NCI-H2029 (cell line): ENCODE measurements at regions not wholly inside any gene's neighbourhood (a gene's known extent, or its start where the extent isn't known, plus 50 kb on each side); places are given as distances from the start of the nearest gene placed in this dataset.

Experiments used
- DNase-seq: peaks from one replicate; lab custom pipeline; 2025; lab: John Stamatoyannopoulos, UW

GRCh38 chr16:59224401-59224800, 490.3 kb upstream of the GOT2 start:
- DNase-seq, result no peak

- DNase-seq, result no peak
Observed at GRCh38 chr16:59220011-59220410, 485.9 kb upstream of the GOT2 start.

- DNase-seq, result no peak
Observed at GRCh38 chr16:59216291-59216690, 482.2 kb upstream of the GOT2 start.

GRCh38 chr16:59214455-59214854, 480.3 kb upstream of the GOT2 start:
- DNase-seq, result no peak

GRCh38 chr16:59213952-59214351, 479.8 kb upstream of the GOT2 start:
- no peak for DNase-seq

- no peak for DNase-seq
Observed at GRCh38 chr16:59212492-59213024, 478.4 kb upstream of the GOT2 start.

GRCh38 chr16:59210955-59211541, 476.9 kb upstream of the GOT2 start:
- DNase-seq, result no peak

GRCh38 chr16:59205403-59205802, 471.3 kb upstream of the GOT2 start:
- no peak for DNase-seq

- DNase-seq, result no peak
Observed at GRCh38 chr16:59204589-59204988, 470.5 kb upstream of the GOT2 start.

- DNase-seq, result no peak
Observed at GRCh38 chr16:59202233-59202862, 468.2 kb upstream of the GOT2 start.

GRCh38 chr16:59201821-59202220, 467.7 kb upstream of the GOT2 start:
- DNase-seq, result no peak

GRCh38 chr16:59201160-59201559, 467.0 kb upstream of the GOT2 start:
- no peak for DNase-seq

- no peak for DNase-seq
Observed at GRCh38 chr16:59198487-59198886, 464.4 kb upstream of the GOT2 start.

- DNase-seq, result no peak
Observed at GRCh38 chr16:59195242-59195641, 461.1 kb upstream of the GOT2 start.

- no peak for DNase-seq
Observed at GRCh38 chr16:59193637-59194036, 459.5 kb upstream of the GOT2 start.

- no peak for DNase-seq
Observed at GRCh38 chr16:59192551-59193199, 458.6 kb upstream of the GOT2 start.

GRCh38 chr16:59190731-59191130, 456.6 kb upstream of the GOT2 start:
- DNase-seq, result no peak

- DNase-seq, result no peak
Observed at GRCh38 chr16:59188029-59188428, 453.9 kb upstream of the GOT2 start.

- no peak for DNase-seq
Observed at GRCh38 chr16:59181821-59182420, 447.8 kb upstream of the GOT2 start.

- no peak for DNase-seq
Observed at GRCh38 chr16:59180083-59180476, 446.0 kb upstream of the GOT2 start.

- DNase-seq, result no peak
Observed at GRCh38 chr16:59179446-59180082, 445.4 kb upstream of the GOT2 start.

- no peak for DNase-seq
Observed at GRCh38 chr16:59173408-59173831, 439.3 kb upstream of the GOT2 start.
